GM12874 (cell line): ENCODE measurements at regions not wholly inside any gene's neighbourhood (a gene's known extent, or its start where the extent isn't known, plus 50 kb on each side); places are given as distances from the start of the nearest gene placed in this dataset.

ENCODE experiments used
- TF ChIP-seq, protein P1 (sequence below): IDR thresholded peaks from 2 replicates; pipeline ENCODE4 v1.5.1; 2011; ENCODE audit warnings: low read depth, mild to moderate bottlenecking, control low read depth, low read length, moderate library complexity; ENCODE audit not compliant: insufficient read depth

DNA sequence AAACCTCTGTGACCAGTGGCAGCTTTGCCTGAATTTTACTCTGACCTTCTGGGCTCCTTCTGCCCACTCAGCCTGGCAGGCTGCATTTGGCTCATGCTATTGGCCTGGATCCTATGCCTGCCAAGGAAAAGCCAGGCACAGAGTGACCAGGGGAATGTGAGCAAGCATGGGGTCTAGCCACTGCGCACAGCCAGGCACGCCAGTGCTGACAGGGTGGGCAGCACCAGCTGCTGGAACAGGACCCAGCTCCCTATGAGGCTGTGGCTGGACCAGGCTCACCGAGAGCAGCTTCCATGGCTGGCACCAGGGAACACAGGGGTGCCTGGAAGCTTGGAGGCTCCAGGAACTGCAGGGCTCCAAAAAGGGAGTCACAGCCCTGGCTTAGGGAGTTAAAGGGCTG lies 311.5 kb upstream of the SYT4 start:
- TF ChIP-seq, protein P1, sequence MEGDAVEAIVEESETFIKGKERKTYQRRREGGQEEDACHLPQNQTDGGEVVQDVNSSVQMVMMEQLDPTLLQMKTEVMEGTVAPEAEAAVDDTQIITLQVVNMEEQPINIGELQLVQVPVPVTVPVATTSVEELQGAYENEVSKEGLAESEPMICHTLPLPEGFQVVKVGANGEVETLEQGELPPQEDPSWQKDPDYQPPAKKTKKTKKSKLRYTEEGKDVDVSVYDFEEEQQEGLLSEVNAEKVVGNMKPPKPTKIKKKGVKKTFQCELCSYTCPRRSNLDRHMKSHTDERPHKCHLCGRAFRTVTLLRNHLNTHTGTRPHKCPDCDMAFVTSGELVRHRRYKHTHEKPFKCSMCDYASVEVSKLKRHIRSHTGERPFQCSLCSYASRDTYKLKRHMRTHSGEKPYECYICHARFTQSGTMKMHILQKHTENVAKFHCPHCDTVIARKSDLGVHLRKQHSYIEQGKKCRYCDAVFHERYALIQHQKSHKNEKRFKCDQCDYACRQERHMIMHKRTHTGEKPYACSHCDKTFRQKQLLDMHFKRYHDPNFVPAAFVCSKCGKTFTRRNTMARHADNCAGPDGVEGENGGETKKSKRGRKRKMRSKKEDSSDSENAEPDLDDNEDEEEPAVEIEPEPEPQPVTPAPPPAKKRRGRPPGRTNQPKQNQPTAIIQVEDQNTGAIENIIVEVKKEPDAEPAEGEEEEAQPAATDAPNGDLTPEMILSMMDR, result no peak

GRCh38 chr18:43589611-43590151 lies 312.4 kb upstream of the SYT4 start:
- TF ChIP-seq, protein P1, result no peak

- TF ChIP-seq, protein P1, result no peak
These were observed 313.1 kb upstream of the SYT4 start for GRCh38 chr18:43590182-43590903.

- TF ChIP-seq, protein P1, result no peak
These were observed 315.0 kb upstream of the SYT4 start for GRCh38 chr18:43592269-43592668.

DNA sequence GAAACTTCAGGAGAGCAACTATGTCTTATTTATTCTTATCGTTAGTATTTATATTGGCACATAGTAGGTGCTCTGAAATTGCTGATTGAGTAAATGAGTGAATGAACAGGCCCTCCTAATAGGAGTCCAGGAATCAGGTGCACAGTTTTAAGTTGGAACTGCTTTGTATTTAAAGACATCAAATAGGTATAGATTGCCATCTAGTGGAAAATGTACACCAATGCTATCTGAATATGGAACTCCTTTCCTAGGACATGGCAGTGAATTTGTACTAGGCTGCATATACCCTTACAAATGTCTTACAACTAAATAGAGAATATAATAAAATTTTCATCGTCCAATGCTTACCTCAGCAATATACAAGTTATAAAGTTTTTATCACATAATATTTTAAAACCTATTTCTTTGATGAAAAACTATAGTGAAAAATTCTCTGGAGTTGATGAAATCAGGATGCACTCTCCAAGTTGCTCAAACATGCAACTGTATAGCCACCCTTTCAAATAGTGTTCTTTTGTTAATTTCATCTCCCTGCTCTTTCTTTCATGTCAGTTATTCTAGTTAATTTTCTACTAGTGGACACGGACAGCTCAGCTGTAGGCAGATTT lies 318.9 kb upstream of the SYT4 start:
- TF ChIP-seq, protein P1, result peak; percentile 36

GRCh38 chr18:43601432-43601831 lies 324.1 kb upstream of the SYT4 start:
- TF ChIP-seq, protein P1, result no peak

DNA sequence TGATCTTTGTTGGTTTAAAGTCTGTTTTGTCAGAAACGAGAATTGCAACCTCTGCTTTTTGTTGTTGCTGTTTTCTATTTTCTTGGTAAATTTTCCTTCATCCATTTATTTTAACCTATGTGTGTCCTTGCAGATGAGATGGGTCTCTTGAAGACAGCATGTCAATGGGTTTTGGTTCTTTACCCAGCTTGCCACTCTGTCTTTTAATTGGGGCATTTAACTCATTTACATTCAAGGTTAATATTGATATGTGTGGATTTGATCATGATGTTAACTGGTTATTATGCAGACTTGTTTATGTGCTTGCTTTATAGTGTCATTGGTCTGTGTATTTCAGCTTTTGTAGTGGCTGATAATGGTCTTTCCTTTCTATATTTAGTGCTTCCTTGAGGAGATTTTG lies 327.9 kb upstream of the SYT4 start:
- TF ChIP-seq, protein P1, result no peak
